Lower leg skin (tissue), 4 donors: ENCODE measurements at regions not wholly inside any gene's neighbourhood (a gene's known extent, or its start where the extent isn't known, plus 50 kb on each side); places are given as distances from the start of the nearest gene placed in this dataset.

ENCODE experiments used
- DNase-seq, 2 donors: peaks; one replicate each; pipeline ENCODE4 v3.0.0-alpha.2; 2019; ENCODE audit warnings: low spot score in 2 of 2
- H3K4me3 ChIP-seq: fragments of 200-600 bp; sonication (generic); 2 replicates; pipeline ENCODE4 v1.5.1; 2017; ENCODE audit warnings: mild to moderate bottlenecking, low read depth; ENCODE audit not compliant: poor library complexity, severe bottlenecking
- POLR2A ChIP-seq, 2 donors: fragments of 450-650 bp; IDR thresholded peaks; one replicate each; pipeline ENCODE4 v1.6.1; 2016 to 2017; ENCODE audit warnings: antibody characterized with exemption in 2 of 2, mild to moderate bottlenecking in 1 of 2, moderate library complexity in 1 of 2
- WGBS, 2 donors: methylation state at CpG; one replicate each; pipeline ENCODE4 v1.1.5; 2018; 5-methylcytosine and 5-hydroxymethylcytosine counted together
- intact Hi-C: fragments of 100-400 bp; cut with DNase I; formaldehyde crosslinking; loops from one replicate; pipeline ENCODE4 v1.15.0; 2023; ENCODE audit warnings: low total_unique reads
- TF ChIP-seq, protein P1 (sequence below), 3 donors: fragments of 450-650 bp; IDR thresholded peaks; one replicate each; pipeline ENCODE4 v1.5.1; 2016; ENCODE audit warnings: antibody characterized with exemption in 3 of 3, mild to moderate bottlenecking in 3 of 3, moderate library complexity in 2 of 3

GRCh38 chr5:164501344-164501743 is 995.9 kb downstream of the MAT2B start:
- intact Hi-C loops: loop anchor here (10.0 kb wide), 1 partner anchor 937 kb away; no protein-coding TSS in a partner anchor
- H3K4me3 ChIP-seq: no peak overlapping the region
- 73 to 82% methylated on average over 3 of the region's 3 CpGs for WGBS, 2 donors
- no peak for TF ChIP-seq POLR2A (IDR thresholded peaks at IDR 0.05)
- TF ChIP-seq, protein P1, sequence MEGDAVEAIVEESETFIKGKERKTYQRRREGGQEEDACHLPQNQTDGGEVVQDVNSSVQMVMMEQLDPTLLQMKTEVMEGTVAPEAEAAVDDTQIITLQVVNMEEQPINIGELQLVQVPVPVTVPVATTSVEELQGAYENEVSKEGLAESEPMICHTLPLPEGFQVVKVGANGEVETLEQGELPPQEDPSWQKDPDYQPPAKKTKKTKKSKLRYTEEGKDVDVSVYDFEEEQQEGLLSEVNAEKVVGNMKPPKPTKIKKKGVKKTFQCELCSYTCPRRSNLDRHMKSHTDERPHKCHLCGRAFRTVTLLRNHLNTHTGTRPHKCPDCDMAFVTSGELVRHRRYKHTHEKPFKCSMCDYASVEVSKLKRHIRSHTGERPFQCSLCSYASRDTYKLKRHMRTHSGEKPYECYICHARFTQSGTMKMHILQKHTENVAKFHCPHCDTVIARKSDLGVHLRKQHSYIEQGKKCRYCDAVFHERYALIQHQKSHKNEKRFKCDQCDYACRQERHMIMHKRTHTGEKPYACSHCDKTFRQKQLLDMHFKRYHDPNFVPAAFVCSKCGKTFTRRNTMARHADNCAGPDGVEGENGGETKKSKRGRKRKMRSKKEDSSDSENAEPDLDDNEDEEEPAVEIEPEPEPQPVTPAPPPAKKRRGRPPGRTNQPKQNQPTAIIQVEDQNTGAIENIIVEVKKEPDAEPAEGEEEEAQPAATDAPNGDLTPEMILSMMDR (IDR thresholded peaks at IDR 0.05): no peak
- DNase-seq: no peak

DNA sequence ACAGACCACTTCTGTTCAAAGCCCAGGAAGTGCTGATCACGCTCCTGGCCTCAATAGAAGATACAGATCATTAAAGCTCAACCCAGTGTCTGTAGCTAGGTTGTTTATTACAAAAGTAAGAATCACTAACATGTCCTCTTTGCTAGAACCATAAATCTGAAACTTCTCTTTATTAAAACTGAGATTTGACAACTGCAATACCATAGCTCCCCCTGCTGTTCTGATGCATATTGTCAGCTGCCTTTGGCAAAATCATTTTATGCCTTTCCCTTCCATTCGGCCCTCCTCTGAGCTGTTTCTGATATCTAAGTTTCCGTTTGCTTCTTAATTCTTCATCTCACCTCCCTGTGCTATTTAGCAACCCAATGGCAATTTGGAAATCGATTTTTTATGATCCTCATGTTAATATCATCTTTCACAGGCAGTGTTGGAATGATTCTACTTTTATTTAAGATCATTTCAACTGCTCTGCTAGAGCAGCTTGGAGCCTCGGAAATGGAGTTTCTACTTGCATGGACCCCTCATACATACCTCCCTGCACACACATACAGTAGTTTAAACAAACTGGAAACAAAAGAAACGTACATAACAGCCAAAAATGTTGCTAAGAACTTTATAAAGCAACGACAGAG is 998.8 kb downstream of the MAT2B start:
- no peak overlapping the region for H3K4me3 ChIP-seq
- intact Hi-C loops: loop anchor here (10.0 kb wide), 1 partner anchor 939 kb away; no protein-coding TSS in a partner anchor
- 21 to 26% methylated on average over 7 of the region's 7 CpGs for WGBS, 2 donors

DNA sequence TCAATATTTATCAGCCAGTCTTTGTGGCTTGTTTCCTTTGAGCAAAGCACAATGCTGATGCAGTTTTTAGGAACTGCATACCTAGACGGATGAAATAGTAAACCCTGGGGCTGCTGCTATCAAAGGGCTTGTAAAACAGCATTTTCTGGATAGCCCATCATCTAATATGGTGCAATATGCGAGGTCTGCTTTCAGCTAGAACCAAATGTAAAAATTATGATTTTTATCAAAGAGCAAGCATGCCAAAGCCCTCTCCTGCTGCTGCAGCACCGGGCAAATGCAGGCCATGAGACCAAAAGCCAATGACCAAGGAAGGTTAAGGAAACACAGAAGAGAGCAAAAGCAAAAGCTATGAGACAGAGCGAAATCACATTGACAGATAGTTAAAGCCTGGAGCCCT is 1000.4 kb downstream of the MAT2B start:
- DNase-seq: no peak
- 66 to 67% methylated on average over 4 of the region's 4 CpGs for WGBS, 2 donors
- TF ChIP-seq, protein P1 (IDR thresholded peaks at IDR 0.05): no peak
- TF ChIP-seq POLR2A (IDR thresholded peaks at IDR 0.05): no peak
- H3K4me3 ChIP-seq: no peak overlapping the region
- intact Hi-C loops: loop anchor here (10.0 kb wide), 1 partner anchor 941 kb away; no protein-coding TSS in a partner anchor

More for the DNA sequence above, 998.8 kb downstream of the MAT2B start:
- DNase-seq: no peak
- TF ChIP-seq, protein P1 (IDR thresholded peaks at IDR 0.05): no peak
- TF ChIP-seq POLR2A (IDR thresholded peaks at IDR 0.05): no peak

DNA sequence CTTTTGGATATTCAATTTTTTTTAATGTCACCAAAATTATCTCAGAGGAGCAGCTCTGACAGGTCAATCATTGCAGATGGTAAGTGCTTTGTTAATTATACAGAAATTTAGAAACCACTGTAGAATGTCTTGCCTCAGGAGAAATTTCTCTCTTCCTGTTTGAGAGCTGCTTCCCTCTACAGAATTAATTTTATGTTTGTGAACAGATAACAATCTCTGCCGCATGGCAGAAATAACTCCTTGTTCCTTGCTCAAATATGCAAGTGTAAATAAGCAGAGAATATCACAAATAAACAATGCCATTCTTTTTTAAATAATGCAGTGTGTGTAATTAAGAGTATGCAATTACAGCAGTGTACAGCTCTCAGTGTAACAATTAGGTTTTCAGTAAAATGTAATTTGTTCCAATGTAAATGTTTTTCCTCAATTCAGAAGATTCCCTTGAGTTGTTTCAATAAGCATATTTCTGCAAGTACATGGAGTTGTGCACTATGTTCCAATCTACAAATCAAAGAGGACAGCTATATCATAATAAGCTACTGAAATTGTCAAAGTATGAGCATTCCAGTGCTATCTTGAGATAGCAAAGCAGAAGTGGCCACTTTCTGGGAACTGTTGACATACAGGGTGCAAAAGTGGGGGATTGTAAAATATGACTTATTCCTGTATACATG is 1012.8 kb downstream of the MAT2B start:
- no peak overlapping the region for H3K4me3 ChIP-seq
- intact Hi-C loops: no loop called here
- no peak for DNase-seq
- 28 to 35% methylated on average over 1 of the region's 1 CpG for WGBS, 2 donors
- no peak for TF ChIP-seq POLR2A (IDR thresholded peaks at IDR 0.05)
- TF ChIP-seq, protein P1 (IDR thresholded peaks at IDR 0.05): no peak

DNA sequence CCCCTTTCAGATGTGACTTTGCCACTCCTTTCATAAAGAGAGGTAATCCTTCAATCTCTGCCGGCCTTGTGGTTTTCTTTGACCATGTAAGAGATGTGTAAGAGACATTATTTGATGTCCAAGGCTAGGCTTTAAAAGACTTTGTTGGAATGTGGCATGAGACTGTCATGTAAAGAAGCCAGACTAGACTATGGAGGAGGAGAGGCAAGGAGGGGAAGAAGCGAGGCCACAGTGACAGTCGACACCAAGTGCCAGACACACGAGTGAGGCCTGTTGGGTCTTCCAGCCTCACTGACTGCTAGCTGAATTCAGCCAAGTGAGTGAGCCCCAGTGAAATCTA is 1013.3 kb downstream of the MAT2B start:
- DNase-seq: no peak
- H3K4me3 ChIP-seq: no peak overlapping the region
- intact Hi-C loops: no loop called here
- 82 to 85% methylated on average over 4 of the region's 4 CpGs for WGBS, 2 donors
- TF ChIP-seq POLR2A (IDR thresholded peaks at IDR 0.05): no peak
- TF ChIP-seq, protein P1 (IDR thresholded peaks at IDR 0.05): no peak
